GM21717 (cell line): ENCODE measurements at regions not wholly inside any gene's neighbourhood (a gene's known extent, or its start where the extent isn't known, plus 50 kb on each side); places are given as distances from the start of the nearest gene placed in this dataset.
"Not testable (repeated sequence)": the region's sequence is repeated elsewhere in the genome, so short reads cannot be mapped to it uniquely, and the experiment has no call there.

Experiments used
- ATAC-seq: cut with Tn5 transposase; IDR thresholded peaks from one replicate; pipeline ENCODE4 v1.9.1; 2021; ENCODE audit warnings: mild to moderate bottlenecking, moderate library complexity; ENCODE audit not compliant: unreplicated experiment

DNA sequence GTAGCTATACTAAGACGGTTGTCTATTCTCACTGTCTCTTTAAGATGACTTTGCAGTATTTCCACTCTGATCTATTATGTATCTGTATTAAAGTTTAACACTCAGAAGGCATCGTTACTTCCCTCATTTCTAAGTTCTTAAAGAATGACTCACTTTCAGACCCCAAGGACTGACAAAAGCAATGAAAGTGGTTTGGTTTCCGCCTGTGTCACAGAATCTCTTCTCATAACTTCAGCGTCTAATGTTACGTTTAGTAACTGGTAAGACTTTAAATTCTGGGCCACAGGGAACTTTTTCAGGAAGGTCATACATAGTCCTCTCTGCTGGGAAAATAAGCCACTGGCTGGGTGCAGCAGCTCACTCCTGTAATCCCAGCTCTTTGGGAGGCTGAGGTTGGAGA lies 892.0 kb upstream of the AUTS2 start:
- no peak for ATAC-seq

DNA sequence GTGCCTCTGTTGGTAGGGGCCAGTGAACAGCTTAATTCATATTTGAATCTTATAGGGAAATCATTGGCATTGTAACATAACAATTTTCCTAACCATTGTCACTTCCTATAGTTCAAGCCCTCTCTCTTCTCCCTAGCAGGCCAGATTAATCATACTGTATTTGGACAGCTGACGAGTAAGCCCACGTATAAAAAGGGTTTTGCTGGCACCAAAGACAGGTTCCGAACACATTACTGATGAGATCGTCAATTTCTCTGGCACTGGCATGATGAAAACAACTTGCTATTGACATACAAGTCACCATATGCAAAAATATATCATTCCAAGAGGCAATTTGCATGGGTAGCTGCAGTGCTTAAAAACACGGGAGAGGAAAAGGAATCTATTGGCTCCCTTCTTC lies 891.1 kb upstream of the AUTS2 start:
- ATAC-seq: no peak

GRCh38 chr7:68707958-68708357 lies 890.3 kb upstream of the AUTS2 start:
- ATAC-seq: no peak

DNA sequence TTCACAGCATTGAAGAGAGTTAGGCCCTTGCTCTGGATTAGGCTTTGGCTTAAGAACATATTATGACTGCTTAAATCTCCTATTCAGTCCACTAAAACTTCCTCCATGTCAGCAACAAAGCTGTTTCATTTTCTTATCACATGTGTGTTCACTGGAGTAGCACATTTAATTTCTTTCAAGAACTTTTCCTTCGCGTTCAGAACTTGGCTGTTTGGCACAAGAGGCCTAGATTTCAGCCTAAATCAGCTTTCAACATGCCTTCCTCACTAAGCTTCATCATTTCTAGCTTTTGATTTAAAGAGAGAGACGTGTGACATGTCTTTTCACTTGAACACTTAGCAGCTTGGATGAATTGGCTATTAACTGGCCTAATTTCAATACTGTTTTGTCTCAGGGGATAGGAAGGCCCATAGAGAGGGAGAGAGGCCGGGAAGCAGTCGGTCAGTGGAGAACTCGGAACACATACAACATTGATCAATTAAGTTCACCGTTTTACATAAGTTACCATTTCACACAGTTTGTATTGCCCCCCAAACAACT lies 885.2 kb upstream of the AUTS2 start:
- no peak for ATAC-seq

- ATAC-seq: not testable (repeated sequence)
These were observed 884.1 kb upstream of the AUTS2 start for GRCh38 chr7:68714135-68714534.

- no peak for ATAC-seq
These were observed 882.4 kb upstream of the AUTS2 start for GRCh38 chr7:68715907-68716306.

- no peak for ATAC-seq
These were observed 881.1 kb upstream of the AUTS2 start for GRCh38 chr7:68717176-68717575.

GRCh38 chr7:68718097-68718551 lies 880.2 kb upstream of the AUTS2 start:
- no peak for ATAC-seq

GRCh38 chr7:68720697-68721096 lies 877.6 kb upstream of the AUTS2 start:
- no peak for ATAC-seq

- no peak for ATAC-seq
These were observed 876.2 kb upstream of the AUTS2 start for GRCh38 chr7:68722044-68722443.

GRCh38 chr7:68724965-68725364 lies 873.3 kb upstream of the AUTS2 start:
- ATAC-seq: no peak

DNA sequence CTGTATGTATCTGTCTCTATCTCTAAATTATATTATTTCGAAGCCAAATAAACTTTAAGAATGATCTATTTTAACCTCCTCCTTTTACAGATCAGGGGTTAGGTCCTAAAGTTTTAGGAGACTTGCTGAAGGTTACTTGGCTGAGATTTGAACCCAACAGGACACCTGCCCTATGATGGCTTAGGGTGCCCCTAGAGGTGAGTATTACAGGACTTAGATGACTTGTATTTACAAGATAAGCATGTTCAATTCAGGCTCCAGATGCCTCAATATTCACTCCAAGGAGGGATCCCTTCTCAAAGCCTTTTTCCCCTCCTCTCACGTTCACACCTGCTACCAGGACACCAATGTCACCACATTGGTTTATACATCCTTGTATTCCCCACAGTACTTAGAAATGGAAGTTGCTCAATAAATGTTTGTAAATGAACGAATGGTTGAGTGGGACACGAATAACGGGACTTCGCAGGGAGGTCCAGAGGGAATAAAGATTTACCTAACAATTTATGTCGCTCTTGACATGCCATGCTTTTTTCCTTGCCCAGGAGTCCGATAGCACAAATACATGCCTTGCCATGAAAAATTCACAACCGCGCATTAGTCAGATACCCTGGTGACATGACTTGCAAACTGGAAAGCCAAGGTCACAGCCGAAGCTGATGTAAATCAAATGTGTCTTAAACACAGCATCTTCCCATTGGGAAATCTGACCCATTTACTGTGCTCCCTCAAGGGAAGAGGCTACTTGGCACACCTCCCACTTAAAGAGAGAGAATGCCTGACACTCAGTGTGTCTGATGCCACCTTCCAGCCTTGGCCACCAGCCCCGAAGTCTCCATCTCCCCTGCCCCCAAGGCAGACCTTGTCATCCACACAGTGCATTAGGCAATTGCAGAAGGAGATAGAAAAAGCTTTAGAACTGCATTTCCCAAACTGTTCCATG lies 872.2 kb upstream of the AUTS2 start:
- ATAC-seq: no peak

GRCh38 chr7:68728720-68729119 lies 869.6 kb upstream of the AUTS2 start:
- not testable (repeated sequence) for ATAC-seq

GRCh38 chr7:68729371-68729770 lies 868.9 kb upstream of the AUTS2 start:
- ATAC-seq: no peak

DNA sequence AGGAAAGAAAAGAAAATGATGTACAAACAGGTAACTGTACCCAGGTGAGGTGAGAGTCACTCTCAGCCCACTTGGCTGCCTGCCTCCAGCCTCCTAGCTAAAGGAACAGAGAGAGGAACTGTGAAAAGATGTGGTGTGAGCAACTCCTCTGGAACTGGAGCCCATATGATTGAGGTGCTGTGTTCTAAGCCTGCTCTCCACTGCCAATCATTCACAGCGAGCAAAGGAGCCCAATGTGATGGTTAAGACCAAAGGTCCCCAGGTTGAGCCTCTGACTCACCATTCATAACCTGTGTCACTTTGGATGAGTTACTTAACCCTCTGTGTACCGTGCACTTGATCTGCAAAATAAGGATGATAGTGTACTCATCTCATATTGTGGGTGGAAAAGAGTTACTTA lies 868.1 kb upstream of the AUTS2 start:
- no peak for ATAC-seq

GRCh38 chr7:68730964-68731363 lies 867.3 kb upstream of the AUTS2 start:
- ATAC-seq: no peak

DNA sequence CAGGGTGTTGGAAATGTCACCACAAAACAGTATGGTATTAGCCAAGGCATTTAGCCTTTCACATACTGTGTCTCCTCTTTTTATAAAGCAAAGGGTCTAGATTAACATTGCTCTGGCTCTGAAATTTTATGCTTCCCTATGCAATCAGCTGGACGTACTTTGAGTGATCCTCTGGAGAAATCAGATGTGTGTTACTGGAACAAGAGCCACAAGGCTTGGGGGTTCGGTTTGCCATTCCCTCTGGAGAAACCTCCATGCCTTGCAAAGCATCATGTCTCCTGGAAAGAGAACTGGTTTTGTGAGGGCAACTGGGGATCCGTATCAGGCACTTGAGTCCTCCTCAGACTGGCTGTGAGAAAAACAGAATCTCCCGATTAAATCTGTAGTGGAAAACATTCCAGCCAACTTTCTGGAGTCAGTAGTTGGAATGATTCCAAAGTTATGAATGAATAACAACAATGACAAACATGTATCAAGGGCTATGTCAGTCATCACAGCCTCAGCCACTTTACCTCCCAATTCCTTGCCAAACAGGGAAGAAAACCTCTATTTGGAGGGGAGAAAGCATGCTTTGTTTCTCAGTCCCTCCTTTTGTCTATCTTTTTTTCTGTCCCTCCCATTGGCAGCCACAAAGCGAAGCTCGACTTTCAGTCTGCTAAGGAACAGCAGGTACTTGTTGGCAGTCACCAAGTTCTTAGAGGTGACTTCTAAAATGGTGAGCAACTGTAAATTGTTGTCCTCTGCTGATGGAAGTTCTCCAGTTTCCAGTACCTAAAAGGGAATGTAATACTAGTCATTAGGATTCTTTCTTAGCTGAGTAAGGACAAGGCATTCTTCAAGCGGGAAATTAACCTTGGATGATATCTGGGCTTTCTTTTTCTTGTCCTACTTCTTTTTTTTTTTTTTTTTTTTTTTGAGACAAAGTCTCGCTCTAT lies 864.8 kb upstream of the AUTS2 start:
- no peak for ATAC-seq

- no peak for ATAC-seq
These were observed 863.8 kb upstream of the AUTS2 start for GRCh38 chr7:68734431-68734830.

DNA sequence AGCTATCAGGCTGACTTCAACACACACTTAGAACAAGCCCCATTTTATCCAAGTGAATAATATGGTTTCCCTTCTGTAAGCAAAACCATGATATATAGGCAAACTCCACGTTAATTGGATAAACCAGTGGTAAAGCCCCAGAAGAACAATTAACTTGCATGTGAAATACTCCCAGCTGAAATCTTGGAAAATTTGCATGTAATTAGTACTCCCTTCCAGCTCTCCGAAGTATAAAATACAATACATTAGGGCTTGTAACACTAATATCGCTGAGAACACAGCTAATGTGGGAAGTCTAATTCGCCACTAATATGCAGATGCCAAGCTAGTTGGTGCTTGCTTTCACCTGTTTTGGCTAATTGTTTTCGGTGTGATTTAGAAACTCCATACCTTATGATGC lies 859.0 kb upstream of the AUTS2 start:
- no peak for ATAC-seq

- no peak for ATAC-seq
These were observed 854.2 kb upstream of the AUTS2 start for GRCh38 chr7:68744036-68744435.
